ENCODE measurements at regions not wholly inside any gene's neighbourhood (a gene's known extent, or its start where the extent isn't known, plus 50 kb on each side); places are given as distances from the start of the nearest gene placed in this dataset.

DNA sequence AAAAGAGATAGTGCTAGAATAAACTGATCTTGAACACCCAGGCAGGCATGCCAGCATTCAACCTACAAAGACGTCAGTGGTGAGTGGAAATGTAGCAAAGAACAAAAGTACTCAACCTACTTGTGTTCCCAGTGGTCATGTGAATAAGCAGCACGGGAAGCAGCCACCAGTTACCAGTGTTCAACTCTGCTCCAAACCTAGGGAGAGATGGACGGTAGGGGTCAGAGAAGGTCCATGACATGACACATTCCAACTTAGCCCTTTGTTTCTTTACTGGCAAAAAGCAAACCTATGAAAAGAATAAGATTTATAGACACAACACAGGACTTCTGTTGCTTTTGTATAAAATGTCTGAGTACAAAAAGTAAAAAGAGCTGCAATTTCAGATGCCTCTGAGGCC, 511.4 kb downstream of the XPNPEP1 start:
- Histone ChIP-seq H3K4me2 (ENCODE audit: low read length) (no peak overlapping the region), H3K4me1 (ENCODE audit: insufficient read depth, low read length, severe bottlenecking) (no peaks in the 10 kb centered on the region), H3K4me3 (ENCODE audit: low read depth, low read length, poor library complexity, severe bottlenecking) (no peak overlapping the region), H3K9me3 (ENCODE audit: low read length) (no peaks in the 10 kb centered on the region), H3K36me3 (ENCODE audit: insufficient read depth, low read length) (no peaks in the 10 kb centered on the region), H3K27me3 (ENCODE audit: insufficient read depth, low read length) (no peaks in the 10 kb centered on the region), H3K79me2 (ENCODE audit: insufficient read depth, low read length) (no peaks in the 10 kb centered on the region), H2AFZ (ENCODE audit: low read length) (no peak overlapping the region), H3F3A (ENCODE audit: insufficient read depth, low read length) (no peaks in the 10 kb centered on the region), H3K27ac (ENCODE audit: low read depth, low read length, poor library complexity, severe bottlenecking) (no peak overlapping the region), H4K20me1 (ENCODE audit: insufficient read depth, low read length) (no peaks in the 10 kb centered on the region), H3K9ac (ENCODE audit: low read length) (no peak overlapping the region), H3K9me2 (ENCODE audit: low read depth, low read length) (no peaks in the 10 kb centered on the region)
- TF ChIP-seq, protein P1, sequence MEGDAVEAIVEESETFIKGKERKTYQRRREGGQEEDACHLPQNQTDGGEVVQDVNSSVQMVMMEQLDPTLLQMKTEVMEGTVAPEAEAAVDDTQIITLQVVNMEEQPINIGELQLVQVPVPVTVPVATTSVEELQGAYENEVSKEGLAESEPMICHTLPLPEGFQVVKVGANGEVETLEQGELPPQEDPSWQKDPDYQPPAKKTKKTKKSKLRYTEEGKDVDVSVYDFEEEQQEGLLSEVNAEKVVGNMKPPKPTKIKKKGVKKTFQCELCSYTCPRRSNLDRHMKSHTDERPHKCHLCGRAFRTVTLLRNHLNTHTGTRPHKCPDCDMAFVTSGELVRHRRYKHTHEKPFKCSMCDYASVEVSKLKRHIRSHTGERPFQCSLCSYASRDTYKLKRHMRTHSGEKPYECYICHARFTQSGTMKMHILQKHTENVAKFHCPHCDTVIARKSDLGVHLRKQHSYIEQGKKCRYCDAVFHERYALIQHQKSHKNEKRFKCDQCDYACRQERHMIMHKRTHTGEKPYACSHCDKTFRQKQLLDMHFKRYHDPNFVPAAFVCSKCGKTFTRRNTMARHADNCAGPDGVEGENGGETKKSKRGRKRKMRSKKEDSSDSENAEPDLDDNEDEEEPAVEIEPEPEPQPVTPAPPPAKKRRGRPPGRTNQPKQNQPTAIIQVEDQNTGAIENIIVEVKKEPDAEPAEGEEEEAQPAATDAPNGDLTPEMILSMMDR (IDR thresholded peaks at IDR 0.05; ENCODE audit: low read length): no peak; the same call in 1 of the 2 replicates

DNA sequence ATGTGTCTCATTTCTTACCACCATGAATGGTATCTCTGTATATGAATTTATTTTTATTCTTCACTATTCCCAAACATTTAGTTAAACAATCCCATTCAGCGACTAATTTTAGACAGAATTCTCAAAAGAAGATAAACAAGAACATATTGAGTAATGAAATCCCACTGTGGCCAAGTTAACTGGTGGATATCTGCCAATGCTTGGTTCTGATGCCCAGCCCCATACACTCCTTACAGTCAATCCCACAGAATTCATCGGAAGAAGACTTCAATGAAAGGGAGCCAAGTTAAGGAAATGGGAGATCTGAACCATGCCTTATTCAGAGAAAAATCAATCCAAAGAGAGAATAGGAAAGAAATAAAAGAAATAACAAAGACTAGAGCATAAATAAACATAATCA, 518.0 kb downstream of the XPNPEP1 start:
- H3K9me2 ChIP-seq (ENCODE audit: low read depth, low read length): no peaks in the 10 kb centered on the region
- H3K4me2 ChIP-seq (ENCODE audit: low read length): no peak overlapping the region
- no peaks in the 10 kb centered on the region; the same call in 1 of the 2 replicates for H4K20me1 ChIP-seq (ENCODE audit: insufficient read depth, low read length)
- H3K9ac ChIP-seq (ENCODE audit: low read length): no peak overlapping the region
- TF ChIP-seq, protein P1 (IDR thresholded peaks at IDR 0.05; ENCODE audit: low read length): no peak
- TF ChIP-seq EZH2 (IDR thresholded peaks at IDR 0.05; ENCODE audit: borderline replicate concordance, low read length): no peak
- H2AFZ ChIP-seq (ENCODE audit: low read length): no peak overlapping the region
- H3K79me2 ChIP-seq (ENCODE audit: insufficient read depth, low read length): no peaks in the 10 kb centered on the region
- no peak overlapping the region for H3K4me3 ChIP-seq (ENCODE audit: low read depth, low read length, poor library complexity, severe bottlenecking)
- H3F3A ChIP-seq (ENCODE audit: insufficient read depth, low read length): no peaks in the 10 kb centered on the region
- no peaks in the 10 kb centered on the region for H3K36me3 ChIP-seq (ENCODE audit: insufficient read depth, low read length)
- H3K9me3 ChIP-seq (ENCODE audit: low read length): no peaks in the 10 kb centered on the region
- no peaks in the 10 kb centered on the region for H3K27me3 ChIP-seq (ENCODE audit: insufficient read depth, low read length)
- no peaks in the 10 kb centered on the region for H3K4me1 ChIP-seq (ENCODE audit: insufficient read depth, low read length, severe bottlenecking)
- no peak overlapping the region for H3K27ac ChIP-seq (ENCODE audit: low read depth, low read length, poor library complexity, severe bottlenecking)

DNA sequence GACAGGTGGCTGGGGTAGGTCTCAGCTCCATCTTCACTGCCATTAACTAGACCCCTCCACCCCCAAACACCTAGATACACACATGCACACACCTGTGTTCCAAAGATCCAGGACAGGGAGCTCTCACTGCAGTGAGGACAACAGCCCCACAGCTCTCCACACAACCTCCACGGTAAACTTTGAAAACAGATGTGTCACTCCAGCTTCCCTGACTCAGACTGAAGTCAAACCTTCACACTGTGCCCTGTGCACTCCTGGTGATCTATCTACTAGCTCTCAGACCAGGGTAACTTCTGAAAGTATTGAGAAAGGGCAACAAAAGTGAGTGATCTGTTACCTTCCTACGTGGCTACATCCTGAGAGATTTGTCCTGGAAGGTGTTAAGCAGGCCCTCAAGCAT, 519.8 kb downstream of the XPNPEP1 start:
- Histone ChIP-seq H3F3A (ENCODE audit: insufficient read depth, low read length) (no peaks in the 10 kb centered on the region), H3K4me2 (ENCODE audit: low read length) (no peak overlapping the region), H3K27ac (ENCODE audit: low read depth, low read length, poor library complexity, severe bottlenecking) (no peak overlapping the region), H3K79me2 (ENCODE audit: insufficient read depth, low read length) (no peaks in the 10 kb centered on the region), H2AFZ (ENCODE audit: low read length) (no peak overlapping the region), H3K27me3 (ENCODE audit: insufficient read depth, low read length) (no peaks in the 10 kb centered on the region), H3K9ac (ENCODE audit: low read length) (no peak overlapping the region), H3K4me1 (ENCODE audit: insufficient read depth, low read length, severe bottlenecking) (no peaks in the 10 kb centered on the region), H4K20me1 (ENCODE audit: insufficient read depth, low read length) (no peaks in the 10 kb centered on the region; the same call in 1 of the 2 replicates), H3K4me3 (ENCODE audit: low read depth, low read length, poor library complexity, severe bottlenecking) (no peak overlapping the region), H3K9me2 (ENCODE audit: low read depth, low read length) (no peaks in the 10 kb centered on the region), H3K36me3 (ENCODE audit: insufficient read depth, low read length) (no peaks in the 10 kb centered on the region), H3K9me3 (ENCODE audit: low read length) (no peaks in the 10 kb centered on the region)
- no peak for TF ChIP-seq EZH2 (IDR thresholded peaks at IDR 0.05; ENCODE audit: borderline replicate concordance, low read length)
- TF ChIP-seq, protein P1 (IDR thresholded peaks at IDR 0.05; ENCODE audit: low read length): no peak

Data from OCI-LY1 (cell line).